Central memory CD8-positive, alpha-beta T cell (primary cell): ENCODE measurements at regions not wholly inside any gene's neighbourhood (a gene's known extent, or its start where the extent isn't known, plus 50 kb on each side); places are given as distances from the start of the nearest gene placed in this dataset.

Source experiments
- ATAC-seq: fragments of 150-1000 bp; cut with Tn5 transposase; replicated peaks from 2 replicates; pipeline ENCODE4 v1.10.0; 2022; ENCODE audit warnings: mild to moderate bottlenecking, moderate FRiP score, moderate number of reproducible peaks; ENCODE audit not compliant: poor library complexity, severe bottlenecking; ENCODE audit errors: extremely low read depth
- DNase-seq, 2 donors: peaks; one replicate each; pipeline ENCODE4 v3.0.0; 2021; ENCODE audit warnings: low spot score in 2 of 2
- H3K27ac Mint-ChIP-seq: one replicate; pipeline ENCODE4 v1.8.0; 2022; ENCODE audit warnings: low read depth, mild to moderate bottlenecking, moderate library complexity, mixed read lengths
- H3K27me3 Mint-ChIP-seq: one replicate; pipeline ENCODE4 v1.8.0; 2022; ENCODE audit warnings: mixed read lengths
- H3K36me3 Mint-ChIP-seq: one replicate; pipeline ENCODE4 v1.8.0; 2022; ENCODE audit warnings: mild to moderate bottlenecking, moderate library complexity, mixed read lengths; ENCODE audit not compliant: insufficient read depth
- H3K4me1 Mint-ChIP-seq: one replicate; pipeline ENCODE4 v1.8.0; 2022; ENCODE audit warnings: mixed read lengths
- H3K4me3 Mint-ChIP-seq: one replicate; pipeline ENCODE4 v1.8.0; 2022; ENCODE audit warnings: mild to moderate bottlenecking, moderate library complexity, mixed read lengths
- H3K9me3 Mint-ChIP-seq: one replicate; pipeline ENCODE4 v1.8.0; 2022; ENCODE audit warnings: mixed read lengths

DNA sequence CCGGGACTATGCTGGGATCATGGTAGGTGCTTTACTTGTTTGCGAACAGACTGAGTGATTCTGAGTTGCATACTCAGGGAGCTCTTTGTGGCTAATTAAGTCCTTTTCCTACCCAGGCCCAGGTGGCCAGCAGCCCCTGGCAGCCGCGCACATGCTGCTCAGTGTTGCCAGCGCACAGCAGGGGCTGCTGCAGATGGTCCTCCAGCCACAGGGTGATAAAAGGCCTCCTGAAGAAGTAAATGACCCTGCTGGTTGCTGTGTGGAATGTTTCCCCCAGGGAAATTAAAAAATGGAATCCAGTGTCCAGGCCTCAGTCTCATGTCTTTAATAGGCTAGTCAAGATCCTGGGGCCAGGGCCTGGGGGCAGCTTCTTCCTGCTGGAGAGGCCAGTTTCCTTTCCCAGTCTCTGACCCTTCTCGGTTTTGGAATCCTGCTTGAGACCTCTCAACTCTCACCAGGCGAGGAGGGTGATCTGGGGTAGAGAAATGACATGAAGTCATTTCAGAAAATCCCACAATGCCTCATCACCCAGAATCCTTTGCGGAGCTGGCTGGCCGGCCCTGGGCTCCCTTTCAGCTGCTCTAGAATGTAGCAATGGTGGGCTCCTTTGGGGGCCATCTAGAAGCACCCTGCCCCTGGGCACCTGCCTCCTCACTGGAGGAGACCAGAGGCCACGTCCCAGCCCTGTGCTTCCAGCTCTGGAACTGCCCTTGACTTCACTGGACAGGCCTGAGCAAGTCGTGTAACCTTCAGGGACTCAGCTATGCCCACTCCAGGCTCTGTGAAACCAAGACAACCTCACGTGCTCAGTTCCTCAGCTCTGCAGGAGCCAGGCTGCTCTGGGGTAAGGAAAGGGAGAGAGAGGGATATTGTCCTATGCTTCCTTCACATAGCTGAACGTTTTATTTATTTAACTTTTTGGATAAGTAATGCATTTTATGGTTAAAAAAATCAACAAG is 131.4 kb downstream of the MRPS6 start:
- Mint-ChIP-seq H3K4me3 (no peak overlapping the region), H3K4me1 (peaks cover 6% of the 10 kb centered on the region), H3K9me3 (no peaks in the 10 kb centered on the region), H3K27me3 (no peaks in the 10 kb centered on the region), H3K27ac (no peak overlapping the region), H3K36me3 (peaks cover 5% of the 10 kb centered on the region)
- ATAC-seq, result no peak
- DNase-seq, result no peak

DNA sequence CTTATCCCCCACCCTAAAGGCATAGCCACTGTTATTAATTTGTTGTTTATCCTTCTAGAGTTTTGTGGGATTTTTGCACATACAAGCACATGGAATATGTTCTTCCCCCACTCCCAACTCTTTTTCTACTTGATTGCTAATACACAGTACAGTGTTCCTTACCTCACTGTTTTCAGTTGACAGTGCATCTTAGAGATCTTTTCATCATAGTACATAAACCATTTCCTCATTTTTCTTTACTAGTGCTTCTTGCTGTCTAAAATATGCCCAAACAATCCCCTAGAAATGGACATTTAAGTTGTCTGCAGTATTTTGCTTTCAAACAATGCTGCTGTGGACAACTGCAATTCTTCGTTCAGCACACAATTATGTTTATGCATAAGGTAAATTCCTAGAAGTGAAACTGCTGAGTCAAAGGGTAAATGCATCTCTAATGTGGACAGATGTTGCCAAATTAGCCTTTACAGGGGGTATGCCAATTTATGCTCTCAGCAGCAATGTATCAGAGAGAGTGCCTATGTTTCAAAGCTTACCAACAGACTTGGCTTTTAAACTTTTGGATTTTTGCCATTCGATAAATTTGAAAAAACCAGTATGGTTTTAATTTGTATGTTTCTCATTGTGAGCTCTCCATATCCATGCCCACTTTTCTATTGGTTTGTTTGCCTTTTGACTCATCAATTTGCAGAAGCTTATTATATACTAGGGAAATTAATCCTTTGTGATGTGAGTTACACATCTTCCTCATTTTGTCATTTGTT is 132.6 kb downstream of the MRPS6 start:
- ATAC-seq (no peak), DNase-seq (no peak)
- Mint-ChIP-seq H3K4me3 (no peak overlapping the region), H3K36me3 (peaks cover 5% of the 10 kb centered on the region), H3K9me3 (peaks cover 6% of the 10 kb centered on the region), H3K4me1 (peaks cover 6% of the 10 kb centered on the region), H3K27me3 (no peaks in the 10 kb centered on the region), H3K27ac (no peak overlapping the region)

DNA sequence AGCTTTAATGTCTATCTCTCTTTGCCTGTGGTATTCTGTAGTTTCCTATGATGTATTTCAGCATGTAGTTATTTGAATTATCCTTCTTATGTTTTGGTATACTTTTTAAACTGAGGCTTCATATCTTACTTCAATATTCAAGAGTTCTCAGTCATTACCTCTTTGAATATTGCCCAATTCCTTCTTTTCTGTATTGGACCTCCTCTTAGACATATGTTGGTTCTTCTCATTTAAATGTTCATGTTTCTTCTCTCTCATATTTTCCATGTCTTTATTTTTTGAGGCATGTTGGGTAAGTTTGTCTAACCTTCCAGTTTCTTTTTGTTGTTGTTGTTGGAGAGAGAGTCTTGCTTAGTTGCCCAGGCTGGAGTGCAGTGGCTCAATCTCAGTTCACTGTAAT is 140.6 kb downstream of the MRPS6 start:
- no peak overlapping the region for H3K27ac Mint-ChIP-seq
- ATAC-seq, result no peak

GRCh38 chr21:34215501-34215900 is 142.1 kb downstream of the MRPS6 start:
- DNase-seq (no peak), ATAC-seq (no peak)
- no peaks in the 10 kb centered on the region for H3K36me3 Mint-ChIP-seq

More for the DNA sequence above, 140.6 kb downstream of the MRPS6 start:
- H3K4me1 Mint-ChIP-seq, result no peaks in the 10 kb centered on the region
- no peak overlapping the region for H3K4me3 Mint-ChIP-seq
- no peaks in the 10 kb centered on the region for H3K27me3 Mint-ChIP-seq
- peaks cover 13% of the 10 kb centered on the region for H3K9me3 Mint-ChIP-seq
- no peaks in the 10 kb centered on the region for H3K36me3 Mint-ChIP-seq
- DNase-seq, result no peak

DNA sequence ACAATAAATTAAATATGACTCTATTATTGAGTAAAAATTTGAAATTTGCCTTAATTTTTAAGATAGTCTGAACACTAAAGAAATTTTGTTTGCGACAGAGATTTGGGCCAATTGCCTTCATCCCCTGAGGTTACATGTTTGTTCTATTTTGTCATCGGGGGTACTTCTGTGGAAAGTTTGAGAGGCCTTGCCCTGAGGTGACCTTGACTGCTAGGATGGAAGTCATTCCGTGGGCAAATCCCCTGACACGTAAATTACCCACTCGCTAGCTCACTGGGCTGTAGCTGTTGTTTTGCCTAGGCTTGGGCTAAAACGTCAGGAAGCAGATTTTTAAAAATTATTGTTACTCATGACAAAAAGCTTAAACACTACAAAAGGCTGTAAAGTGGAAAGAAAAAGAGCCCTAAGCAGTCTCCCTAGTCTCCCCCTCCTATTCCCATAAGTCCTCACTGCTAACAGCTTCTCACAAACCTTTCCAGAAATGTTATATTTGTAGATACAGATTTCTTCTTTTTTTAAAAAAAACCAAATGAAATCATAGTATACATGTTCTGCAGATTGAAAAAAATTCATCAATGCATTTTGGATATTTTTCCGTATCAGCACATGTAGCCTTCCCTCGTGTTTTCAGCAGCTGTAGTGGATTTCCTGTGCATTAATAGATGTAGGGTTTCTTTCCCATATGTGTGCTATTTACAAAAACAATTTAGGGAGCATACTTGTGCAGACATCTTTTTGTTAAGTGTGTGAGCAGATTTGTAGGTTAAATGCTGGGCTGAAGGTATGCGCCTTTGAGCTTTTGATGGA is 142.7 kb downstream of the MRPS6 start:
- Mint-ChIP-seq H3K27me3 (peaks cover 14% of the 10 kb centered on the region), H3K4me3 (no peak overlapping the region), H3K36me3 (no peaks in the 10 kb centered on the region), H3K4me1 (no peaks in the 10 kb centered on the region), H3K27ac (no peak overlapping the region), H3K9me3 (peaks cover 6% of the 10 kb centered on the region)
- no peak for ATAC-seq
- no peak for DNase-seq

More at GRCh38 chr21:34215501-34215900, 142.1 kb downstream of the MRPS6 start:
- peaks cover 12% of the 10 kb centered on the region for H3K27me3 Mint-ChIP-seq
- H3K9me3 Mint-ChIP-seq, result peaks cover 8% of the 10 kb centered on the region
- H3K27ac Mint-ChIP-seq, result no peak overlapping the region
- no peaks in the 10 kb centered on the region for H3K4me1 Mint-ChIP-seq
- H3K4me3 Mint-ChIP-seq, result no peak overlapping the region

DNA sequence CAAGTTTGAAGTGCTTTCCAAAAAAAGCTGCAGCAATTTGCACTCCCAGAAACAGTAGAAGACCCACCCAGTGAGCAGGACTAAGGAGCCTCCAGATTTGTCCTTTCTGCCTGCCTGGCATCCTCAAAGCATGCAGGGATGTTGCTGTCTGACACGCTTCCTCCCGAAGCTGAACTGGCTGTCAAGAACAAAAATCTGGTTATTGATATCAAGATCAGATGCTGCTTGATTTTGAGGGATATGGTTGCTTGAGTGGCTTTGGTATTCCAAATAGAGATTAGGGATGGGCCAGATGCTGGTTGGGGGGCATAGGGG is 143.3 kb downstream of the MRPS6 start:
- DNase-seq, result no peak
- Mint-ChIP-seq H3K4me3 (no peak overlapping the region), H3K4me1 (no peaks in the 10 kb centered on the region), H3K27ac (no peak overlapping the region), H3K9me3 (peaks cover 6% of the 10 kb centered on the region), H3K36me3 (no peaks in the 10 kb centered on the region), H3K27me3 (peaks cover 14% of the 10 kb centered on the region)
- no peak for ATAC-seq

GRCh38 chr21:34217263-34217662 is 143.9 kb downstream of the MRPS6 start:
- Mint-ChIP-seq H3K27ac (no peak overlapping the region), H3K9me3 (peaks cover 6% of the 10 kb centered on the region), H3K4me3 (no peak overlapping the region), H3K4me1 (no peaks in the 10 kb centered on the region), H3K27me3 (peaks cover 18% of the 10 kb centered on the region), H3K36me3 (no peaks in the 10 kb centered on the region)
- DNase-seq (no peak), ATAC-seq (no peak)

DNA sequence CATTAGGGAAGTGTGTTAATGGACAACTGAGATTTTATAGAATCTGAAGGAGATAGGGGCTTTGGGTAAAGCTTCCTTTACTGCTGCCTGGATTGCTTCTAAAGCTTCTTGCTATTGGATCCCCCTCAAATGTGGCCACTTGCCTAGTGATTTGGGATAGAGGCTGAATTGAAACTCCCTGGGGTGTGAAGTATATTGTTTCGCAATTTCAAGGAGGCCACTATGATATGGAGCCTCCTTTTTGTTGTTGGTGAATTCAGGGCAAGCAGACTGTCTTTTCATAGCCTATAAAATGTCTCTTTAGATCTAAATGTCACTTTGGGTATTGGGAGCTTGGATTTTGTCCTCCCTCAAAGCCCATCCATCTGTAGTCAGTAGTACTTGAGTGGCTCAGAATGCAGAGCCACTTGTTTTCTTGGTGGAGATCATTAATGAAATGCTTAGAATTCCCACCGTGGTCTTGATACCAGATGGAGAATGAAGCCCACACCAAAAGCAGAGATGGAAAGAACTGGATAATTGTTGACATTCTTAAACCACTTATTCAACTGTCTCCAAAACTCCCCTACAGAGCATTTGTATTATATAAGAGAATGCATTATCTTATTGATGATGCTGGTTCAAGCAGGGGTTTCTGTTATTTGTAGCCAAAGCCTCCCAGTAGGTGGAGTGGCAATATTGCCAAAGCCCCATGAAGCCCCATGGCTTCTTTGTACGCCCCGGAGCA is 144.3 kb upstream of the KCNE2 start:
- peaks cover 26% of the 10 kb centered on the region for H3K27me3 Mint-ChIP-seq
- no peak overlapping the region for H3K4me3 Mint-ChIP-seq
- no peak overlapping the region for H3K27ac Mint-ChIP-seq
- no peaks in the 10 kb centered on the region for H3K9me3 Mint-ChIP-seq
- DNase-seq (no peak), ATAC-seq (no peak)
- H3K4me1 Mint-ChIP-seq, result no peaks in the 10 kb centered on the region
- H3K36me3 Mint-ChIP-seq, result no peaks in the 10 kb centered on the region

DNA sequence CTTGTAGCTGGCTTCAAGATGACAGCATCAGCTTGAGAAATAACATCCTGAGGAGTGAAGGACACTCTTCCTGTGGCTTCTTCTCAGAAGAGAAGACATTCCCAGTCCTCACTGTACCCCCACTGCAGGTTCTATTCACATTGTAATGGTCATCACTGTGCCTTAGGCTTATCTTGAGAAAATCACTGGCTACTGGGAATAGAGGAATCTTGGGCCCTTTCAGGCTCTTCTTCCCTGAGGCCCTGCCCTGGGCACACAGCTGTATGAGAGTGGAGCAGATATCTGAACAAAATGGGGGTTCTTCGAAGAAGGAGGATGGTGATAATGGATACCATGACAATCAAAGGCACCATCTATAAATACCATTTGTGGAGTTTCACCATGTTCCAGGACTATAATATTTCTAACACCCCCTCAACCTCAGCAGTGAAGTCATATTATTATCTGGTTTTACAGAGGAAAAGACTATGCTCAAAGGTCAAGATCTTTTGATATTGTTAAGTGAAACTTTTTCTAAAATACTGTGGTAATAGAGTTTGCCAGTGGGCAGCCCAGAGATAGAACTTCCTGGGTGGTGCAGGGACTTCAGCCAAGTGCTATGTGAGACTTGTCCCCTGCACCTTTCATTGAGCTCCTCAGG is 143.1 kb upstream of the KCNE2 start:
- no peaks in the 10 kb centered on the region for H3K4me1 Mint-ChIP-seq
- DNase-seq (no peak), ATAC-seq (no peak)
- no peaks in the 10 kb centered on the region for H3K9me3 Mint-ChIP-seq
- H3K27ac Mint-ChIP-seq, result no peak overlapping the region
- H3K27me3 Mint-ChIP-seq, result peaks cover 26% of the 10 kb centered on the region
- H3K36me3 Mint-ChIP-seq, result no peaks in the 10 kb centered on the region
- no peak overlapping the region for H3K4me3 Mint-ChIP-seq

- DNase-seq (no peak), ATAC-seq (no peak)
- Mint-ChIP-seq H3K27ac (no peak overlapping the region), H3K4me3 (no peak overlapping the region), H3K9me3 (no peaks in the 10 kb centered on the region), H3K27me3 (peaks cover 26% of the 10 kb centered on the region), H3K36me3 (no peaks in the 10 kb centered on the region), H3K4me1 (no peaks in the 10 kb centered on the region)
Measured at GRCh38 chr21:34221331-34222030, 142.3 kb upstream of the KCNE2 start.

DNA sequence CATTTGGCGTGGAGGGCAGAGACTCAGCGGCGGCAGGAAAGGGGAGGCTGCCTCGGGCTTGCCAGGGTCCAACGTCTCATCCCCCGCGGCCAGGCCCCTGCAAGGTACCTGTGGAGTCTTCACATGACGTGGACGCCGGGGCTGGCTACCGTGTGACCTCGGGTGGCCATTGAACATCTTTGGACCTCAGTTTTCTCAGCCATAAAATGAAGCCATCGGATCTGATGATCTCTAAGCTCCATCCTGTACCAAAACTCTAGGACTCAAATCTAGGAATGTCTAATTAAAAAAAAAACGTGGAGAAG is 141.8 kb upstream of the KCNE2 start:
- Mint-ChIP-seq H3K27ac (no peak overlapping the region), H3K9me3 (no peaks in the 10 kb centered on the region), H3K27me3 (peaks cover 26% of the 10 kb centered on the region), H3K36me3 (no peaks in the 10 kb centered on the region), H3K4me3 (no peak overlapping the region), H3K4me1 (no peaks in the 10 kb centered on the region)
- ATAC-seq (no peak), DNase-seq (no peak)
